Hepatocyte (in vitro differentiated cells): ENCODE measurements at regions not wholly inside any gene's neighbourhood (a gene's known extent, or its start where the extent isn't known, plus 50 kb on each side); places are given as distances from the start of the nearest gene placed in this dataset.

ENCODE experiments used
- DNase-seq: peaks from one replicate; pipeline ENCODE4 v3.0.0-alpha.2; 2016; ENCODE audit warnings: low spot score
- H2AFZ ChIP-seq: fragments of 200-600 bp; sonication (generic); 2 replicates; pipeline ENCODE4 v1.6.0; 2016; ENCODE audit warnings: antibody characterized with exemption, mild to moderate bottlenecking
- H3K27ac ChIP-seq: fragments of 200-600 bp; sonication (generic); 2 replicates; pipeline ENCODE4 v1.5.1; 2016; ENCODE audit warnings: mild to moderate bottlenecking
- H3K27me3 ChIP-seq: fragments of 200-600 bp; sonication (generic); 2 replicates; pipeline ENCODE4 v1.6.1; 2016
- H3K36me3 ChIP-seq: fragments of 200-600 bp; sonication (generic); replicated peaks from 2 replicates; pipeline ENCODE4 v1.5.1; 2016; ENCODE audit warnings: low read depth; ENCODE audit not compliant: insufficient read depth
- H3K4me1 ChIP-seq: fragments of 200-600 bp; sonication (generic); 2 replicates; pipeline ENCODE4 v1.5.1; 2016; ENCODE audit warnings: mild to moderate bottlenecking, moderate library complexity; ENCODE audit not compliant: insufficient read depth
- H3K4me2 ChIP-seq: fragments of 200-600 bp; sonication (generic); 2 replicates; pipeline ENCODE4 v1.6.0; 2016
- H3K4me3 ChIP-seq: fragments of 200-600 bp; sonication (generic); 2 replicates; pipeline ENCODE4 v1.5.1; 2016; ENCODE audit warnings: mild to moderate bottlenecking
- H3K79me2 ChIP-seq: fragments of 200-600 bp; sonication (generic); 2 replicates; pipeline ENCODE4 v1.6.0; 2017; ENCODE audit warnings: mild to moderate bottlenecking
- H3K9me2 ChIP-seq: fragments of 200-600 bp; sonication (generic); replicated peaks from 2 replicates; pipeline ENCODE4 v1.6.0; 2017; ENCODE audit warnings: mild to moderate bottlenecking; ENCODE audit not compliant: insufficient read depth
- H3K9me3 ChIP-seq: fragments of 200-600 bp; sonication (generic); 2 replicates; pipeline ENCODE4 v1.5.1; 2016; ENCODE audit warnings: low read depth, mild to moderate bottlenecking
- H4K20me1 ChIP-seq: fragments of 200-600 bp; sonication (generic); 2 replicates; pipeline ENCODE4 v1.6.0; 2016; ENCODE audit warnings: mild to moderate bottlenecking; ENCODE audit not compliant: insufficient read depth, poor library complexity, severe bottlenecking
- CTCF ChIP-seq: fragments of 200-600 bp; sonication (generic); IDR thresholded peaks from 2 replicates; pipeline ENCODE4 v1.5.1; 2016; ENCODE audit warnings: antibody characterized with exemption, mild to moderate bottlenecking; ENCODE audit not compliant: poor library complexity
- EZH2 ChIP-seq: fragments of 200-600 bp; sonication (generic); IDR thresholded peaks from 2 replicates; pipeline ENCODE4 v1.6.1; 2016; ENCODE audit warnings: antibody characterized with exemption, mild to moderate bottlenecking, borderline replicate concordance
- EZH2phosphoT487 ChIP-seq: fragments of 200-600 bp; sonication (generic); IDR thresholded peaks from one replicate; pipeline ENCODE4 v1.6.1; 2018; ENCODE audit warnings: antibody characterized with exemption, mild to moderate bottlenecking, low read depth, moderate library complexity; ENCODE audit not compliant: unreplicated experiment, severe bottlenecking
- WGBS: methylation state at CpG from one replicate; pipeline ENCODE4 v1.1.6; 2016; ENCODE audit warnings: low lambda C conversion rate; ENCODE audit errors: missing lambda C conversion rate; 5-methylcytosine and 5-hydroxymethylcytosine counted together

- no peaks in the 10 kb centered on the region for H3K9me2 ChIP-seq
- H2AFZ ChIP-seq = peak overlapping the region; percentile 51
- H3K4me3 ChIP-seq = peak overlapping the region; percentile 17
- H3K36me3 ChIP-seq = no peaks in the 10 kb centered on the region
- 25% methylated on average over 19 of the region's 19 CpGs for WGBS
- no peak overlapping the region for H3K27ac ChIP-seq
- no peaks in the 10 kb centered on the region for H3K79me2 ChIP-seq
- peak overlapping the region; percentile 72 for H3K4me2 ChIP-seq
- peak; percentile 55 for DNase-seq
- no peak for TF ChIP-seq EZH2phosphoT487
- no peak for TF ChIP-seq EZH2
- TF ChIP-seq CTCF = peak; percentile 94
- no peaks in the 10 kb centered on the region for H3K4me1 ChIP-seq
- H3K9me3 ChIP-seq = no peaks in the 10 kb centered on the region
- H4K20me1 ChIP-seq = no peaks in the 10 kb centered on the region
- peaks cover 5% of the 10 kb centered on the region for H3K27me3 ChIP-seq
Observed at GRCh38 chr18:961644-962355, 57.1 kb downstream of the ADCYAP1 start.

GRCh38 chr18:963276-963675 is 58.6 kb downstream of the ADCYAP1 start:
- Histone ChIP-seq H3K27ac (no peak overlapping the region), H3K9me3 (no peaks in the 10 kb centered on the region), H3K4me1 (no peaks in the 10 kb centered on the region), H3K27me3 (peaks cover 5% of the 10 kb centered on the region), H2AFZ (no peak overlapping the region), H3K4me3 (no peak overlapping the region), H3K36me3 (no peaks in the 10 kb centered on the region), H3K4me2 (no peak overlapping the region), H3K9me2 (no peaks in the 10 kb centered on the region), H4K20me1 (no peaks in the 10 kb centered on the region), H3K79me2 (no peaks in the 10 kb centered on the region)
- TF ChIP-seq EZH2phosphoT487 (no peak), EZH2 (no peak), CTCF (no peak)
- WGBS = 78% methylated on average over 2 of the region's 2 CpGs
- DNase-seq = no peak

GRCh38 chr18:965921-966758 is 61.5 kb downstream of the ADCYAP1 start:
- DNase-seq = no peak
- H3K4me3 ChIP-seq = no peak overlapping the region
- H2AFZ ChIP-seq = no peak overlapping the region
- H3K27ac ChIP-seq = no peak overlapping the region
- H3K9me2 ChIP-seq = no peaks in the 10 kb centered on the region
- H3K9me3 ChIP-seq = no peaks in the 10 kb centered on the region
- no peaks in the 10 kb centered on the region for H4K20me1 ChIP-seq
- H3K79me2 ChIP-seq = no peaks in the 10 kb centered on the region
- H3K27me3 ChIP-seq = peaks cover 5% of the 10 kb centered on the region
- 92% methylated on average over 11 of the region's 11 CpGs for WGBS
- no peaks in the 10 kb centered on the region for H3K36me3 ChIP-seq
- H3K4me1 ChIP-seq = no peaks in the 10 kb centered on the region
- TF ChIP-seq EZH2 (no peak), CTCF (no peak), EZH2phosphoT487 (no peak)
- H3K4me2 ChIP-seq = no peak overlapping the region
